Peyer's patch (tissue), 4 donors: ENCODE measurements at regions not wholly inside any gene's neighbourhood (a gene's known extent, or its start where the extent isn't known, plus 50 kb on each side); places are given as distances from the start of the nearest gene placed in this dataset.
"Not testable (repeated sequence)": the region's sequence is repeated elsewhere in the genome, so short reads cannot be mapped to it uniquely, and the experiment has no call there.

Experiments
- CTCF ChIP-seq, 6 experiments: fragments of 450-650 bp in 4 of 6; fragments of 200-600 bp in 2 of 6; sonication (generic) in 1 of 6; IDR thresholded peaks; one replicate each; pipeline ENCODE4 v1.5.1; 2017 to 2019; ENCODE audit warnings: antibody characterized with exemption in 6 of 6, mild to moderate bottlenecking in 3 of 6, moderate library complexity in 1 of 6
- POLR2A ChIP-seq, 2 donors: fragments of 450-650 bp; IDR thresholded peaks; one replicate each; pipeline ENCODE4 v1.5.1; 2017; ENCODE audit warnings: antibody characterized with exemption in 2 of 2, mild to moderate bottlenecking in 2 of 2, moderate library complexity in 2 of 2

- not testable (repeated sequence) for TF ChIP-seq CTCF, POLR2A (IDR thresholded peaks at IDR 0.05)
Observed at GRCh38 chr5:93985940-93986570, 244.7 kb upstream of the POU5F2 start.
